Astrocyte of the spinal cord (primary cell): ENCODE measurements at regions not wholly inside any gene's neighbourhood (a gene's known extent, or its start where the extent isn't known, plus 50 kb on each side); places are given as distances from the start of the nearest gene placed in this dataset.

Experiments used
- DNase-seq: peaks from one replicate; pipeline ENCODE4 v3.0.0; 2011; ENCODE audit warnings: low read depth, low spot score
- H3K4me3 ChIP-seq: 2 replicates; pipeline ENCODE4 v1.5.1; 2011; ENCODE audit warnings: low read depth, mild to moderate bottlenecking, low read length, moderate library complexity
- in situ Hi-C: cut with HindIII; loops from 2 replicates; pipeline ENCODE4 v1.10.0; 2017; ENCODE audit warnings: low sequenced_read_pairs
- TF ChIP-seq, protein P1 (sequence below): IDR thresholded peaks from 2 replicates; pipeline ENCODE4 v1.5.1; 2012; ENCODE audit warnings: low read depth, mild to moderate bottlenecking, low read length, inconsistent platforms

DNA sequence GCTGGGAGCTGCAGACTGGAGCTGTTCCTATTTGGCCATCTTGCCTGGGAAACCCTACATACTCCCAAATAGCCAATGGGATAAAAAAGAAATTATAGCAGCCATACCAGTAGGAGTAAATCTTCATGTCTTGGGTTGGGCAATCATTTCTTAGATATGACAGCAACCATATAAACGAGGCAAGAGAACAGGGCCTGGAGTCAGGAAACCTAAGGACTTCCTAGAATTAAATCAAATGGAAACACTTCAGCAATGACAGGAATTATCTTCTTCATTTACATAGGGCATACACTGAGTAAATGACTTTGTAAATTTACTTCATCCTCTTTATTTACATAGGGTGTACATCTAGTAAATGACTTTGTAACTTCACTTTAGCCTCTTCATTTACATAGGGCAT is 286.6 kb upstream of the POGK start:
- in situ Hi-C loops = no loop called here
- DNase-seq = no peak
- TF ChIP-seq, protein P1, sequence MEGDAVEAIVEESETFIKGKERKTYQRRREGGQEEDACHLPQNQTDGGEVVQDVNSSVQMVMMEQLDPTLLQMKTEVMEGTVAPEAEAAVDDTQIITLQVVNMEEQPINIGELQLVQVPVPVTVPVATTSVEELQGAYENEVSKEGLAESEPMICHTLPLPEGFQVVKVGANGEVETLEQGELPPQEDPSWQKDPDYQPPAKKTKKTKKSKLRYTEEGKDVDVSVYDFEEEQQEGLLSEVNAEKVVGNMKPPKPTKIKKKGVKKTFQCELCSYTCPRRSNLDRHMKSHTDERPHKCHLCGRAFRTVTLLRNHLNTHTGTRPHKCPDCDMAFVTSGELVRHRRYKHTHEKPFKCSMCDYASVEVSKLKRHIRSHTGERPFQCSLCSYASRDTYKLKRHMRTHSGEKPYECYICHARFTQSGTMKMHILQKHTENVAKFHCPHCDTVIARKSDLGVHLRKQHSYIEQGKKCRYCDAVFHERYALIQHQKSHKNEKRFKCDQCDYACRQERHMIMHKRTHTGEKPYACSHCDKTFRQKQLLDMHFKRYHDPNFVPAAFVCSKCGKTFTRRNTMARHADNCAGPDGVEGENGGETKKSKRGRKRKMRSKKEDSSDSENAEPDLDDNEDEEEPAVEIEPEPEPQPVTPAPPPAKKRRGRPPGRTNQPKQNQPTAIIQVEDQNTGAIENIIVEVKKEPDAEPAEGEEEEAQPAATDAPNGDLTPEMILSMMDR = no peak
- H3K4me3 ChIP-seq = no peak overlapping the region

GRCh38 chr1:166570954-166571353 is 268.3 kb upstream of the POGK start:
- TF ChIP-seq, protein P1 = no peak
- DNase-seq = no peak
- H3K4me3 ChIP-seq = no peak overlapping the region
- in situ Hi-C loops = no loop called here

GRCh38 chr1:166573199-166573598 is 266.1 kb upstream of the POGK start:
- DNase-seq = no peak
- H3K4me3 ChIP-seq = no peak overlapping the region
- TF ChIP-seq, protein P1 = no peak
- in situ Hi-C loops = no loop called here

DNA sequence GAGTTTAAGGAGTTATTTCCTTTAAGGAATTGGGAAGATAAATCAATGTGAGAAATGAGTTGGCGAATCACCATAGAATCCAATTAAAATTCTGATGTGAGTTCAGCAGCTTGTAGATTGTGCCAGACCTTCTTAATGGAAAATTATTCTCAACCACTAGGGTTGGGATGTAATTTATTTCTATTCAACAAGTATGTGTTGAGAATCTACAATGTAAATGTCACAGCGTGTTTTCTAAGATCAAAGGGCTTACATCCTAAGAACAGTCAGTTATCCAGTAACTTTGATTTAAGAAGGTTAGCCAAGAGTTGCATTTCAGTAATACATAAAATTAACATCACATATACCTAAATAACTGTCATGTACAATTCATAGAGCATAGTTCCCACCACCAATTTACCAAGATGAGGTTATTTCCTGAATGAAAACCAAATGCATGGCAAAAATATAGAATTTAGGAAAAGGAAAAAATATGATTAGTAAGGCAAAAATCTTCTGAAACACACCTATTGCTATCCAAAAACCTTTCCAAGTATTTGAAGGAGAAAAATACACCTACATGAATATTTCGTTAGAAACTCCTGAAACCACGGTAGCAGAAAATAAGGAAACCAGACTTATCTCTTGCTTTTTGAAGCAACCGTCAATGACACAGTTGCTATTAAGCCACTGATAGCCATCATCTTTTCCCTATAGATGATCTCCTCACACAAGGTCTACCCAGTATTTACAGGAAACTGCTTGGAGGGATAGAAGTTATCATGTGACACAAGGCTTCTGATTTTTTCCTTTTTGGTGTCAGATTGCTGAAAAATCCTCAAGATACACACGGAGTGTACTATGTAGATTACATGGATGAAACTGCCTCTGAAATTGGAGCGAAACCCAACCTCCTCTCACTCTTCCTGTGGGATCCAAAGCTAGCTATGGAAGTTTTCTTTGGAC is 259.4 kb upstream of the POGK start:
- TF ChIP-seq, protein P1 = no peak

DNA sequence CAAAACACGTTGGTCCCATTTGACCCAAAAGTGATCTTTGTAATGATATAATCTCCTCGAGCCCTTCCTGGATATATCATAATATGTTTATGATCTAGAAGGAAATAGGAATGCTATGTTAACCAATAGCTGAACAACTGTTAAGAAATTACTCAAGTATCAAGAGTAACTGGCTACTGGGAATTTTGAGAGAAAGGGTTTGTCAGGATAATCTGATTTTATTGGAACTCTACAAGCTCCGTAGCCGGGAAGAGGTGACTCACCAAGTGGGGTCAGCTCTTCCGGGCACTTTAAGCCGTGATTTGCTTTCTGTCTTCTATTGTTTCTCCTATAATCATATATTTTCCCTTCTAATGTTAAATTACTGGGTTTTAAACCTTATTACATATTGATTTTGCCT is 250.5 kb upstream of the POGK start:
- DNase-seq = peak; percentile 4
- in situ Hi-C loops = no loop called here
- TF ChIP-seq, protein P1 = no peak
- no peak overlapping the region for H3K4me3 ChIP-seq

More for the DNA sequence above, 259.4 kb upstream of the POGK start:
- no peak for DNase-seq
- in situ Hi-C loops = no loop called here
- H3K4me3 ChIP-seq = no peak overlapping the region

- TF ChIP-seq, protein P1 = no peak
- DNase-seq = no peak
- no peak overlapping the region for H3K4me3 ChIP-seq
- in situ Hi-C loops = no loop called here
Observed at GRCh38 chr1:166590161-166590560, 249.1 kb upstream of the POGK start.
